SK-N-MC (cell line): ENCODE measurements at regions not wholly inside any gene's neighbourhood (a gene's known extent, or its start where the extent isn't known, plus 50 kb on each side); places are given as distances from the start of the nearest gene placed in this dataset.
A peak's percentile ranks its signal among the peaks of the same experiment; 100 is the strongest.

Experiments used
- DNase-seq: peaks from one replicate; pipeline ENCODE4 v3.0.0-alpha.2; 2011; ENCODE audit warnings: low read depth, low spot score
- H3K27ac ChIP-seq: fragments of 200-600 bp; sonication (generic); 2 replicates; pipeline ENCODE4 v1.5.1; 2016; ENCODE audit warnings: mixed run types
- H3K36me3 ChIP-seq: fragments of 200-600 bp; sonication (generic); 2 replicates; pipeline ENCODE4 v1.6.1; 2017; ENCODE audit warnings: antibody characterized with exemption, low read length, mixed read lengths; ENCODE audit not compliant: insufficient read depth
- H3K4me3 ChIP-seq: fragments of 200-600 bp; sonication (generic); 2 replicates; pipeline ENCODE4 v1.5.1; 2016
- H3K9ac ChIP-seq: fragments of 200-600 bp; sonication (generic); 2 replicates; pipeline ENCODE4 v1.8.0; 2017; ENCODE audit warnings: mixed run types, mixed read lengths; ENCODE audit not compliant: insufficient read length
- H3K9me3 ChIP-seq: fragments of 200-600 bp; sonication (generic); 2 replicates; pipeline ENCODE4 v1.6.1; 2017; ENCODE audit warnings: low read depth, mild to moderate bottlenecking, antibody characterized with exemption, low read length, moderate library complexity, mixed read lengths
- EZH2 ChIP-seq: fragments of 200-600 bp; sonication (generic); IDR thresholded peaks from one replicate; pipeline ENCODE4 v1.6.1; 2017; ENCODE audit warnings: antibody characterized with exemption
- FOXP2 ChIP-seq: optimal IDR thresholded peaks from 2 replicates; pipeline ENCODE3; 2011; ENCODE audit warnings: mild to moderate bottlenecking, moderate library complexity; ENCODE audit not compliant: insufficient read depth; ENCODE audit errors: extremely low read length, control extremely low read depth
- POLR2AphosphoS5 ChIP-seq: IDR thresholded peaks from 2 replicates; pipeline ENCODE4 v1.6.1; 2012; ENCODE audit warnings: mild to moderate bottlenecking, low read depth, low read length, borderline replicate concordance

GRCh38 chrX:46321676-46322075 is 223.5 kb downstream of the ZNF674 start:
- DNase-seq = no peak
- peak overlapping the region; percentile 98; the same call in 1 of the 2 replicates for H3K27ac ChIP-seq
- TF ChIP-seq POLR2AphosphoS5 (no peak), EZH2 (no peak), FOXP2 (no peak)

GRCh38 chrX:46319750-46320149 is 225.5 kb downstream of the ZNF674 start:
- Histone ChIP-seq H3K36me3 (no peaks in the 10 kb centered on the region), H3K4me3 (no peak overlapping the region), H3K27ac (peak overlapping the region; percentile 98), H3K9ac (no peak overlapping the region), H3K9me3 (no peaks in the 10 kb centered on the region)
- no peak for DNase-seq
- TF ChIP-seq EZH2 (no peak), FOXP2 (no peak)

More at GRCh38 chrX:46321676-46322075, 223.5 kb downstream of the ZNF674 start:
- no peak overlapping the region for H3K4me3 ChIP-seq
- no peaks in the 10 kb centered on the region for H3K36me3 ChIP-seq
- H3K9me3 ChIP-seq = no peaks in the 10 kb centered on the region
- no peak overlapping the region for H3K9ac ChIP-seq

- Histone ChIP-seq H3K9ac (peak overlapping the region; percentile 45), H3K36me3 (no peaks in the 10 kb centered on the region), H3K9me3 (no peaks in the 10 kb centered on the region), H3K27ac (peak overlapping the region; percentile 98), H3K4me3 (peak overlapping the region; percentile 36; the same call in 1 of the 2 replicates)
- DNase-seq = peak; percentile 81
- TF ChIP-seq EZH2 = no peak
- no peak for TF ChIP-seq FOXP2
- TF ChIP-seq POLR2AphosphoS5 = no peak
These were observed 226.7 kb downstream of the ZNF674 start for GRCh38 chrX:46318551-46318950.

GRCh38 chrX:46317163-46317562 is 228.1 kb downstream of the ZNF674 start:
- Histone ChIP-seq H3K4me3 (peak overlapping the region; percentile 25; the same call in 1 of the 2 replicates), H3K27ac (peak overlapping the region; percentile 98), H3K36me3 (no peaks in the 10 kb centered on the region), H3K9me3 (no peaks in the 10 kb centered on the region), H3K9ac (peak overlapping the region; percentile 23)
- TF ChIP-seq EZH2 (no peak), POLR2AphosphoS5 (no peak), FOXP2 (no peak)
- no peak for DNase-seq

- Histone ChIP-seq H3K4me3 (peak overlapping the region; percentile 28), H3K9me3 (no peaks in the 10 kb centered on the region), H3K36me3 (no peaks in the 10 kb centered on the region), H3K9ac (no peak overlapping the region), H3K27ac (peak overlapping the region; percentile 89)
- peak; percentile 63 for DNase-seq
- no peak for TF ChIP-seq FOXP2
- no peak for TF ChIP-seq POLR2AphosphoS5
- no peak for TF ChIP-seq EZH2
These were observed 233.6 kb downstream of the ZNF674 start for GRCh38 chrX:46311581-46312120.

- no peak for TF ChIP-seq POLR2AphosphoS5
- TF ChIP-seq FOXP2 = no peak
- no peak for TF ChIP-seq EZH2
- peak overlapping the region; percentile 89 for H3K27ac ChIP-seq
- no peak for DNase-seq
These were observed 234.3 kb downstream of the ZNF674 start for GRCh38 chrX:46310815-46311497.

GRCh38 chrX:46308110-46308509 is 237.1 kb downstream of the ZNF674 start:
- Histone ChIP-seq H3K9me3 (no peaks in the 10 kb centered on the region), H3K36me3 (no peaks in the 10 kb centered on the region), H3K27ac (no peak overlapping the region), H3K4me3 (no peak overlapping the region), H3K9ac (no peak overlapping the region)
- DNase-seq = no peak
- no peak for TF ChIP-seq EZH2
- no peak for TF ChIP-seq FOXP2
- TF ChIP-seq POLR2AphosphoS5 = no peak

More at GRCh38 chrX:46310815-46311497, 234.3 kb downstream of the ZNF674 start:
- H3K4me3 ChIP-seq = peak overlapping the region; percentile 28
- no peak overlapping the region for H3K9ac ChIP-seq
- H3K9me3 ChIP-seq = no peaks in the 10 kb centered on the region
- no peaks in the 10 kb centered on the region for H3K36me3 ChIP-seq

- no peak for TF ChIP-seq EZH2
- H3K9me3 ChIP-seq = no peaks in the 10 kb centered on the region
- no peak overlapping the region for H3K9ac ChIP-seq
- DNase-seq = no peak
- H3K4me3 ChIP-seq = no peak overlapping the region
- H3K27ac ChIP-seq = no peak overlapping the region
- no peaks in the 10 kb centered on the region for H3K36me3 ChIP-seq
These were observed 239.1 kb downstream of the ZNF674 start for GRCh38 chrX:46306103-46306502.

- Histone ChIP-seq H3K4me3 (no peak overlapping the region), H3K36me3 (no peaks in the 10 kb centered on the region), H3K9me3 (no peaks in the 10 kb centered on the region), H3K9ac (no peak overlapping the region), H3K27ac (no peak overlapping the region)
- no peak for TF ChIP-seq POLR2AphosphoS5
- no peak for TF ChIP-seq EZH2
- no peak for TF ChIP-seq FOXP2
- DNase-seq = no peak
These were observed 239.8 kb downstream of the ZNF674 start for GRCh38 chrX:46305431-46305830.
